ENCODE measurements at regions not wholly inside any gene's neighbourhood (a gene's known extent, or its start where the extent isn't known, plus 50 kb on each side); places are given as distances from the start of the nearest gene placed in this dataset.

DNA sequence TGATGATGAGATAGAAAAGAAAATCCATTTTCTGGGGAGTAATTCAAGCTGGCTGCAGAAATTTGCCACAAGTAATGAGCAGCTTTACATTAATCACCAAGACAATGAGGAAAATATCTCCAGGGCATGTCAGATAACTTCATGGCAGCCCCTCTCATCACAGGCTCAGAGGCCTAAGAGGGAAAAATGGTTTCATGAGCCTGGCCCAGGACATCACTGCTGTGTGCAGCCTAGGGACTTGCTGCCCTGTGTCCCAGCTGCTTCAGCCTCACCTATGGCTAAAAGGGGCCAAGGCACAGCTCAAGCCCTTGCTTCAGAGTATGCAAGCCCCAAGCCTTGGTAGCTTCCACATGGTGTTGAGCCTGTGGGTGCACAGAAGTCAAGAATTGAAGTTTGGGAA lies 161.7 kb downstream of the OPA1 start:
- DNase-seq (ENCODE audit: low spot score), result no peak
- in situ Hi-C loops (cut with MboI; ENCODE audit: low pct_unique_long_range_greater_than_20kb, low sequenced_read_pairs, unreplicated experiment), result no loop called here
- TF ChIP-seq, protein P1, sequence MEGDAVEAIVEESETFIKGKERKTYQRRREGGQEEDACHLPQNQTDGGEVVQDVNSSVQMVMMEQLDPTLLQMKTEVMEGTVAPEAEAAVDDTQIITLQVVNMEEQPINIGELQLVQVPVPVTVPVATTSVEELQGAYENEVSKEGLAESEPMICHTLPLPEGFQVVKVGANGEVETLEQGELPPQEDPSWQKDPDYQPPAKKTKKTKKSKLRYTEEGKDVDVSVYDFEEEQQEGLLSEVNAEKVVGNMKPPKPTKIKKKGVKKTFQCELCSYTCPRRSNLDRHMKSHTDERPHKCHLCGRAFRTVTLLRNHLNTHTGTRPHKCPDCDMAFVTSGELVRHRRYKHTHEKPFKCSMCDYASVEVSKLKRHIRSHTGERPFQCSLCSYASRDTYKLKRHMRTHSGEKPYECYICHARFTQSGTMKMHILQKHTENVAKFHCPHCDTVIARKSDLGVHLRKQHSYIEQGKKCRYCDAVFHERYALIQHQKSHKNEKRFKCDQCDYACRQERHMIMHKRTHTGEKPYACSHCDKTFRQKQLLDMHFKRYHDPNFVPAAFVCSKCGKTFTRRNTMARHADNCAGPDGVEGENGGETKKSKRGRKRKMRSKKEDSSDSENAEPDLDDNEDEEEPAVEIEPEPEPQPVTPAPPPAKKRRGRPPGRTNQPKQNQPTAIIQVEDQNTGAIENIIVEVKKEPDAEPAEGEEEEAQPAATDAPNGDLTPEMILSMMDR (IDR thresholded peaks at IDR 0.05; ENCODE audit: extremely low read depth, insufficient read depth, missing control alignments), result no peak

DNA sequence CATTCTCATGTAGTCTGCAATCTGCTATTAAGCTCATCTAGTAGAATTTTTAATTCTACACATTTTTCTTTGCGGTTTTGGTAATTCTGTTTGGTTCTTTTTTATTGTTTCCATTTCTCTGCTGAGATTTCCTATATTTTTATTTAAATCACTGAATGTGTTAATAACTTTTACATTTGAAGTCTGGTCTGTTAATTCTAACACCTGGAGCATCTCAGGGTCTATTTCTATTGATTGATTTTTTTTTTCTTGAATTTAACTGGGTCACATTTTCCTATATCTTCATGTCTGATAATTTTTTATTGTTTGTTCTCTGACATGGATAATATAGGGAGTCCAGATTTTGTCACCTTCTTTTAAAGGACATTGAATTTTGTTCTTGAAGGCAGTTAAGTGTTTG lies 163.5 kb downstream of the OPA1 start:
- TF ChIP-seq, protein P1 (IDR thresholded peaks at IDR 0.05; ENCODE audit: extremely low read depth, insufficient read depth, missing control alignments), result no peak
- in situ Hi-C loops (cut with MboI; ENCODE audit: low pct_unique_long_range_greater_than_20kb, low sequenced_read_pairs, unreplicated experiment), result no loop called here
- DNase-seq (ENCODE audit: low spot score), result no peak

DNA sequence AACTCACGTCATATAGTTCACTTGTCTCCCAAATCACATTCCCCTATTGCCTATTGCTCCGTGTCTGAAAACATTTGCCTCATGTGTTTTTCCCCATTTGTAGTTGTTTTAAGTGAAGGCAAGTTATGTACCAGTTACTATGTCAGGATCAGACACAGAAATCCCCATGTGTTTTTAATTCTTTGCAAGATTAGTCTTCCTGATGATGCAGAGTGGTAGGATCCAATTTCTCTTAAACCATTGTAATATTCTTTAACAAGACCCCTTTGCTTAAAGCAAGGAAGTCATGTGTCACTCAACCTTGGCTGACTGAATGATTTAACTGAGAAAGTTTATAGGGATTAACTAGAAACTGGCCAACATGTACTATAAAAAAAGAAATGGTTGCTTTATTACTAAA lies 164.4 kb downstream of the OPA1 start:
- DNase-seq (ENCODE audit: low spot score), result no peak
- TF ChIP-seq, protein P1 (IDR thresholded peaks at IDR 0.05; ENCODE audit: extremely low read depth, insufficient read depth, missing control alignments), result no peak
- in situ Hi-C loops (cut with MboI; ENCODE audit: low pct_unique_long_range_greater_than_20kb, low sequenced_read_pairs, unreplicated experiment), result no loop called here

DNA sequence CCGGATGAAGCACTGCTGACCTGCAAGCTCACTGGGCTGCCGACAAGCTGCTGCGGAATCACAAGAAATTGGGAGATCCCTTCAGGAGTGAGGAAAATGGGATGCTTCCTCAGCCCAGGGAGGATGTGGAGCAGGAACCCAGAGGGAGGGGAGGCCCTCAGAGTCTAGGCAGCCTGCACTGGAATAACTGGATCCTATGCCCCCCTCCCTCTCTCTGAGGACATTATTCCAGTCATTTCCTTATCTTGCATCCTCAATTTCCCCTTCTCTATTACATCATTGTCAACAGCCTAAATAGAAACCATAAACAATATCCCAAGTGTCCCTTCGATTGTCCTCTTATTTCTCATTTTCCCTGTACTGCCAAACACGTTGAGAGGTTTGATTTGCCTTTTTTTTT lies 169.0 kb downstream of the OPA1 start:
- TF ChIP-seq, protein P1 (IDR thresholded peaks at IDR 0.05; ENCODE audit: extremely low read depth, insufficient read depth, missing control alignments), result no peak
- DNase-seq (ENCODE audit: low spot score), result no peak
- in situ Hi-C loops (cut with MboI; ENCODE audit: low pct_unique_long_range_greater_than_20kb, low sequenced_read_pairs, unreplicated experiment), result no loop called here

DNA sequence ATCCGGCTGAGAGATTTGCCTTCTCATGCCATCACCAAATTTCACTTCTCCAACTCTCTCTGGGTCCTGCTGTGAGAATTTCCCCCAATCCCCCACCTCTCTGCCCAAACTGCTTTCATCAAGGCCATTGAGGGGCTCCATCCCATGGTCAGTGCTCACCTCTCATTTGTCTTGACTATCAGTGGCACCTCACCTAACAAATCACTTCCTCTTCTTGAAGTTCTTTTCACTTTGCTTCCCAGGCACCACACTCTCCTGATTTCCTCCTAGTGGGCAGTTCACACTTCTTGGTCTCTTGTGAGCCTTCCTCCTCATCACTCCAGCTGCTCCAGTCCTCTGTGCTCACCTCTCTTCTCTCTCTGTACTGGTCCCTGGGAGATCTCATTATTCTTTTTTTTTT lies 169.6 kb downstream of the OPA1 start:
- no peak for DNase-seq (ENCODE audit: low spot score)
- in situ Hi-C loops (cut with MboI; ENCODE audit: low pct_unique_long_range_greater_than_20kb, low sequenced_read_pairs, unreplicated experiment), result no loop called here
- TF ChIP-seq, protein P1 (IDR thresholded peaks at IDR 0.05; ENCODE audit: extremely low read depth, insufficient read depth, missing control alignments), result no peak

DNA sequence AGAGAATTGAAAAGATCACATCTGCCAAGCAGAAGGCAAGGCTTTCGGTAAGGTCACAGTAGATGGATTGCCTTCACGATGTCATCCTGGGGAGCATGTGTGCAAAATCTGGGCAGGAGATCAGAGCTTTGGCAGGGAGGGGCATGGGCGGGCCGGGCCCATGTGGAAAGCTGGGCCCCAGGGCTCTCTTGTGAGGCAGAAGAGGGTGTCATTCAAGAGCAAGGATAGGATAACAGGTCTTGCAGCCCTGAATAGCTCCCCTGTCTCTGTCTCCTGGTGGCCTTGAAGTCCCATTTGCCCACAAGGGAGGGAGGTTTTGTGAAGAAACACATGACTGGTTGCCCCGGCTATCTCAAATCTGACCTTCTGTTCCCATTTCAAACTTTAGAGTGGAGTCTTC lies 172.0 kb downstream of the OPA1 start:
- TF ChIP-seq, protein P1 (IDR thresholded peaks at IDR 0.05; ENCODE audit: extremely low read depth, insufficient read depth, missing control alignments), result no peak
- in situ Hi-C loops (cut with MboI; ENCODE audit: low pct_unique_long_range_greater_than_20kb, low sequenced_read_pairs, unreplicated experiment), result no loop called here
- DNase-seq (ENCODE audit: low spot score), result no peak

Measured in GM13977 (cell line).